GM21447 (cell line): ENCODE measurements at regions not wholly inside any gene's neighbourhood (a gene's known extent, or its start where the extent isn't known, plus 50 kb on each side); places are given as distances from the start of the nearest gene placed in this dataset.

Experiments
- ATAC-seq: cut with Tn5 transposase; IDR thresholded peaks from one replicate; pipeline ENCODE4 v1.9.1; 2021; ENCODE audit not compliant: unreplicated experiment

- ATAC-seq, result no peak
Measured at GRCh38 chr1:81032973-81033425, 767.7 kb upstream of the ADGRL2 start.

- ATAC-seq, result no peak
Measured at GRCh38 chr1:81032374-81032773, 768.4 kb upstream of the ADGRL2 start.

- no peak for ATAC-seq
Measured at GRCh38 chr1:81030441-81030840, 770.3 kb upstream of the ADGRL2 start.

- ATAC-seq, result no peak
Measured at GRCh38 chr1:81029266-81029665, 771.5 kb upstream of the ADGRL2 start.

GRCh38 chr1:81023187-81023724, 777.5 kb upstream of the ADGRL2 start:
- ATAC-seq, result no peak

GRCh38 chr1:81021134-81021533, 779.6 kb upstream of the ADGRL2 start:
- no peak for ATAC-seq

GRCh38 chr1:81020506-81020905, 780.2 kb upstream of the ADGRL2 start:
- no peak for ATAC-seq

GRCh38 chr1:81010126-81010525, 790.6 kb upstream of the ADGRL2 start:
- ATAC-seq, result no peak

- ATAC-seq, result no peak
Measured at GRCh38 chr1:81008293-81008692, 792.4 kb upstream of the ADGRL2 start.

GRCh38 chr1:81007024-81007423, 793.7 kb upstream of the ADGRL2 start:
- ATAC-seq, result no peak

- ATAC-seq, result no peak
Measured at GRCh38 chr1:81006502-81006901, 794.2 kb upstream of the ADGRL2 start.

GRCh38 chr1:81004011-81004410, 796.7 kb upstream of the ADGRL2 start:
- ATAC-seq, result no peak

- no peak for ATAC-seq
Measured at GRCh38 chr1:80994934-80995333, 805.8 kb upstream of the ADGRL2 start.

GRCh38 chr1:80994038-80994437, 806.7 kb upstream of the ADGRL2 start:
- ATAC-seq, result no peak

GRCh38 chr1:80993154-80993980, 807.4 kb upstream of the ADGRL2 start:
- no peak for ATAC-seq

GRCh38 chr1:80989455-80989854, 811.3 kb upstream of the ADGRL2 start:
- no peak for ATAC-seq

- ATAC-seq, result no peak
Measured at GRCh38 chr1:80988926-80989325, 811.8 kb upstream of the ADGRL2 start.

- ATAC-seq, result no peak
Measured at GRCh38 chr1:80987824-80988223, 812.9 kb upstream of the ADGRL2 start.

- no peak for ATAC-seq
Measured at GRCh38 chr1:80987106-80987505, 813.6 kb upstream of the ADGRL2 start.

- ATAC-seq, result no peak
Measured at GRCh38 chr1:80982831-80983230, 817.9 kb upstream of the ADGRL2 start.

GRCh38 chr1:80973101-80973500, 827.6 kb upstream of the ADGRL2 start:
- ATAC-seq, result no peak

GRCh38 chr1:80966266-80966665, 834.5 kb upstream of the ADGRL2 start:
- ATAC-seq, result no peak

GRCh38 chr1:80962564-80962963, 838.2 kb upstream of the ADGRL2 start:
- no peak for ATAC-seq
